NCI-H82 treated with DMSO at 0.1 percent for 48 hours (cell line): ENCODE measurements at regions not wholly inside any gene's neighbourhood (a gene's known extent, or its start where the extent isn't known, plus 50 kb on each side); places are given as distances from the start of the nearest gene placed in this dataset.

Source experiments
- DNase-seq: peaks from one replicate; lab custom pipeline; 2025; ENCODE audit not compliant: unreplicated experiment; lab: John Stamatoyannopoulos, UW

GRCh38 chr18:25455159-25455558 lies 103.2 kb upstream of the ZNF521 start:
- DNase-seq, result no peak

DNA sequence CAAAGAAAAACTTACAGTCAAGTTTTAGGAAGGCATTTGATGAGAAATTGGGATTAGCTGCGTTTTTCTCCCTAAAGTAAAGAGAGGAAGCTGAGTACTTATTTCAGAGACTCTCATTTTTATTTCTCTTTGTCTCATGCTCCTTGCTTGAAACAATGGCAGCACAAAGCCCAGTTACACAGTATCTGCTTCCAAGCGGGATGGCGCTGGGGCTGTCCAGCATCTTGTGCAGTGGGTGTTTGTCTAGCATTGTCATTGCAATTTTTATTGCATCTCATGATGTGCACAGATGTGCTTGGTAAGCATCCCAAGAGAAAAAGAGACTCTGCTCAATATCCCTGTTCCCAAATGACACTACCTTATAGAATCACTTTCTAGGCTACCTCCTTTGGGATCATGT lies 102.8 kb upstream of the ZNF521 start:
- DNase-seq, result no peak

- no peak for DNase-seq
These were observed 102.3 kb upstream of the ZNF521 start for GRCh38 chr18:25454270-25454659.

GRCh38 chr18:25453556-25454269 lies 101.7 kb upstream of the ZNF521 start:
- DNase-seq, result no peak

DNA sequence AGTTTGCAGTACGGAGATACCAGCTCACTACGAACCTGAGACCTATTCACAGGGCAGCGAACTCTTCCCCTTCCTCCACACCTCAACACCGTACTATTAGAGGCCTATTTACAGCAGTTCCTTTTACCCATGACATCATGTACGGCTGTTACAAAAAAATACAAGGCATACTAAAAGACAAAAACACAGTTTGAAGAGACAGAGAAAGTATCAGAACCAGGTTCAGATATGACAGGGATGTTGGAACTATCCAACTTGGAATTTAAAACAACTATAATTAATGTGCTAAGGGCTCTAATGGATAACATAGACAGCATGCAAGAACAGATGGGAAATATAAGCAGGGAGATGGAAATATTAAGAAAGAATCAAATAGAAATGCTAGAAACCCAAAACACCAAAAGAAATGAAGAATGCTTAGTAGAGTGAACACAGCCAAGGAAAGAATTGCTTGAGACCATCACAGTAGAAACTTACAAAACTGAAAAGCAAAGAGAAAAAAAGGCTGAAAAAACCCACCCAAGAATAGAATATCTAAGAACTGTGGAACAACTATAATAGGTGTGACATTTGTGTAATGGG lies 99.2 kb upstream of the ZNF521 start:
- DNase-seq, result no peak

- no peak for DNase-seq
These were observed 97.1 kb upstream of the ZNF521 start for GRCh38 chr18:25449046-25449445.

DNA sequence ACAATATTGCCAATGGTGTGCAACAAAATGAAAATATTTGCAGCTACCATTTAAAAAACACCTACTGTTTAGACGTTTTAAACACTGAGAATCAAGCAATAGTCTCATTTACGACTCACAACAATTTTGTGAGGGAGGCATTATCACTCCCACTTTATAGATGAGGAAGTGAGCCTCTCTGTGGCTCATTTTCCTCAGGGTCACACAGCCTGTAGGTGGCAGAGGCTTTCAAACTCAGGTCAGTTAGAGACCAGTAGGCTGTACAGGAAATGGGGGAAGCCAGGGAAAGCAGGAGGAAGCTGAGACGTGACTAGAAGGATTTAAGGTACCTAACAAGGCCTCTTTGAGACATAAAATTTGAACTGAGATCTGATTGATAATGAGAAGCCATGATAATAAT lies 95.0 kb upstream of the ZNF521 start:
- no peak for DNase-seq

GRCh38 chr18:25445430-25445829 lies 93.5 kb upstream of the ZNF521 start:
- DNase-seq, result no peak

DNA sequence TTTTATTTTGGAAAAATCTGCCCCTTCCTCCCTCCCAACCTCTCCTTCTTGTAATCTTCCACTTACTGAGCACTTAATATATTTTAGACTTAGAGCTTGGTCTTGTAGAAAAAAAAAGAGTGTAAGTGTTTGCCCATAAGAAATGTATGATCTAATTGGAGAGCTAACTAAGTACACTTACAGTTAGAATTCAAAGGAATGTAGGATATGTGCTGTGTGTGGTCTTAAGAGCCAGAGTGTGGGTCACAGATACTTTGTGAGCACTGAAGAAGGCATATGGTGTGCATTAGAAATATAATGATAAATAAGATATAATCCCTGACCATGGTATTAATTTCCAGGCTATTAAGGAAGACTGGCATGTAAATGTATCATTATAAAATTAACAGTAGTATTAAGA lies 91.8 kb upstream of the ZNF521 start:
- DNase-seq, result no peak

DNA sequence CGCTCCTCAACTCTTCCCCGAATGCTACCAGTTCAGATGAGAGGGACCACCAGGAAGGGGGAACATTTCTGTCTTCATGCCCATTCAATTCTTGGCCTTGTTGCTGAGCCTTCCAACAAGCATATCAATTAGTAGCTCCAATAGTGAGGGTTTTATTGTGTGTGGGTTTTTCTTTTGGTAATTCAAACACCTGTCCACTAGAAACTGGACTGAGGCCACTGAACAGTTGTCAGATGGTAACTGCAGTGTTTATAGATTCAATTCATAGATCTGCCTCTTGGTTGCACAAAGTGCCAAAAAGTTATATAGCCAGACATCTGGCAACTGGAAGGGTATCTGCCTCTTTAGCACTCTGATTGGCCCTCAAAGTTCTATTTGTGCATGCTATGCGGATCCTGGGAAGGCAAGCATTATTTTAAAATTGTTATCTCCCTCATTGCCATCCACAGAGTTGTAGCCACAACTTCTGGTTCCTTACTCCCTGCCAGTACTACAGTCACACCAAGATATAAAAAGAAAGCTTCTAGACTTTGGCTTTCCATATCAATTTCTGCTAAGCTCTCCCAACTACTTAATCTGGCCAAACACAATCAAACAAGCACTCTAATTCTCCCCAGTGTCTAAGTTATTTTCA lies 83.3 kb upstream of the ZNF521 start:
- DNase-seq, result no peak

- no peak for DNase-seq
These were observed 82.8 kb upstream of the ZNF521 start for GRCh38 chr18:25434745-25435144.

DNA sequence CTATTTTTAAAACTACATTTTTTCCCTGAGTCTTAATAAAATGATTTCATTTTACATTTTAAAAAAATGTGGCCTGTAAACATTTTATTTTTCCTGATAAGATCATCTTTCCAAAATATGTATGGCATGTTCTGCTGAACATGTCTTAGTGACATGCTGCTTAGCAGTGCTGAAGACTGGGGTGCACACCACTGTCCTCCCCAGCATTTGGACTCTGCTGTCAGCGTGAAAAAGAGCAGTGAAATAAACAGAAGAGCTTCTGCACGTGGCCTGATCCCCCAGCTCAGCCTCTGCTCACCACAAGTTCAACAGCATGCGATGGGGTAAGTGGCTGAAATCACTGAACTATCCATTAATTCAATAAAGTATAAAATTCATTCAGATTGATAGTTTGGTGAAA lies 81.6 kb upstream of the ZNF521 start:
- DNase-seq, result no peak

DNA sequence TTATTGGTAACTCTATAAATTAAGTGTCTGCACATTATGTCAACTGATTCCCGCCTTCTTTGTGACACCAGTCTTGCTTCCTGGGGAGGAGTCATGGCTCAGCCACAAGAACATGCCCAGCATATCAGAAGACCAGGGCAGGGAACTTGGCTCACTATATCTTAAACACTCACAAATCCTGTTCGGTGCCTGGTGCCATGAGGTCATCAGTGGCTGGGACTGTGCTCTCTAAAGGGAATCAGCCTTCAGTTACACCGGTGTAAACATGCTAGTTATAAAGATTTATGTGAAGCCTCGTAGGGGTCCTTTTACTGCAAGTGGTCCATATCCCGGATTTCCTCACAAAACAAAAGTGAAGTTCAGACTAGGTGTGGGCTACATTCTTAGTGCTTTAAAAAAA lies 73.1 kb upstream of the ZNF521 start:
- DNase-seq, result no peak

- DNase-seq, result no peak
These were observed 71.8 kb upstream of the ZNF521 start for GRCh38 chr18:25423760-25424159.

DNA sequence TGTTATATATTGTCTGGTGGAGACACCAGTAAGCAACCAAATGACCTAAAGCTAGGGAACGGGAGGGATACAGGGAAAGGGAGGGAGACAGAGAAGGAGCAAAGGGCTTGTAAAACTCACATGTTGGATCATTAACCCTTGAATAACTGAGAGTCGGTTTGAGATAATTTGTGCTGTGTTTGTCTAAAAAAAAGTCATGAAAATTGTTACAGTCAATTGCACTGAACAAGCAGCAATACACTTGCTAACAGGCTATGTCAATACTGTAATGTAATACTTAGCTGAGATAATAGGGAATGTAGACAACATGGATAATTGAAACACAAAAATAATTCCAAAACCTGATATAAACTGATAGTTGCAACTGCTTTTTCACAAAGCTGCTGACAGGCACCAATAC lies 71.3 kb upstream of the ZNF521 start:
- no peak for DNase-seq

DNA sequence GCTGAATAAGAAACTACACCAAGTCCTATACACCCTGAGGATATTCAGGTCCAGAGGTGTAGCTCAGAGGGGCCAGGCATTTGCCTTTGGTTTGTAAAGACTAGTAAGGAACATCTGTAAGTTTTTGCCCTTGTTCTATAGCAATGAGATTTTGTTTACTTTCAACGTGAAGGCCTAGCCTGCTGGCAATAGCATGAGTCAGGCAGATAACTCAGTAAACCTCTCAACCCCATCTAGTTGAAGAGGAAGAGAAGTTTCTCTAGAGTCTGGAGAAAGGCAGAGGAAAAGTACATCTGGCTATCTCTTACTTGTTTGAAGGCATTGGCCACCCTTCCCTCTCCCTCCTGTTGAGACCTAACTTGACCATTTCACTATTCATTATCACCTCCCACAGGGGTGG lies 70.3 kb upstream of the ZNF521 start:
- no peak for DNase-seq

GRCh38 chr18:25420077-25420825 lies 68.3 kb upstream of the ZNF521 start:
- no peak for DNase-seq

DNA sequence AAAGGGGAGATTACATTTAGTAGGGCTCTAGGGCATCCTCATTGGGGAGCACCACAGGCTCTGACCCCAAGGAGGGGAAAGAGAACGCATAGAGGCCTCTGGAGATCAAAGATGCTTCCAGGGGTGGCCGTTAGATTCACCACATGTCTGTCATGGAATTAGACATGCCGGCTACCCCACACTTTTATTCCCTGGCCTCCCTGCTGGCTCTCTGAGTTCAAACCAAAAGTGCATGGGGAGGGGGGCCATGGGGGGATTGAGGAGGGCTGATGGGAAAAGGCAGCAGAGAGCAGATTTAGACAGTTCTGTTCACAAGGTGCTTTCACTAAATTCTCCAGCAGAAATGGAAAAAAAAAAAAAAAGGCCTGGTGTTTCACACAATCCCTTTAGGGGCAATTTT lies 64.4 kb upstream of the ZNF521 start:
- no peak for DNase-seq

- DNase-seq, result no peak
These were observed 58.0 kb upstream of the ZNF521 start for GRCh38 chr18:25409971-25410370.

GRCh38 chr18:25408293-25408692 lies 56.3 kb upstream of the ZNF521 start:
- no peak for DNase-seq
